Activated CD4-positive, alpha-beta memory T cell treated with anti-CD3 and anti-CD28 coated beads for 36 hours (primary cell): ENCODE measurements at regions not wholly inside any gene's neighbourhood (a gene's known extent, or its start where the extent isn't known, plus 50 kb on each side); places are given as distances from the start of the nearest gene placed in this dataset.

ENCODE experiments used
- CTCF ChIA-PET: fragments of 350-600 bp; sonication (Branson Sonifier 250); formaldehyde crosslinking; loops from one replicate; lab custom pipeline; 2021; ENCODE audit warnings: antibody characterized with exemption, inconsistent platforms; lab: Charles Lee
- POLR2A ChIA-PET: fragments of 350-600 bp; sonication (Branson Sonifier 250); formaldehyde crosslinking; loops from one replicate; lab custom pipeline; 2021; ENCODE audit warnings: antibody characterized with exemption; lab: Charles Lee
- DNase-seq: peaks from one replicate; pipeline ENCODE4 v3.0.0-alpha.2; 2020
- H3K27ac Mint-ChIP-seq: one replicate; pipeline ENCODE4 v1.8.0; 2021; ENCODE audit warnings: mixed read lengths
- H3K27me3 Mint-ChIP-seq: one replicate; pipeline ENCODE4 v1.8.0; 2021; ENCODE audit warnings: mixed read lengths
- H3K36me3 Mint-ChIP-seq: one replicate; pipeline ENCODE4 v1.8.0; 2021; ENCODE audit warnings: mixed read lengths
- H3K4me1 Mint-ChIP-seq: one replicate; pipeline ENCODE4 v1.8.0; 2021; ENCODE audit warnings: low read depth, mixed read lengths
- H3K4me3 Mint-ChIP-seq: one replicate; pipeline ENCODE4 v1.8.0; 2021; ENCODE audit warnings: mild to moderate bottlenecking, mixed read lengths
- H3K9me3 Mint-ChIP-seq: one replicate; pipeline ENCODE4 v1.8.0; 2021; ENCODE audit warnings: mixed read lengths
- intact Hi-C: fragments of 100-400 bp; cut with micrococcal nuclease; formaldehyde crosslinking; loops from one replicate; pipeline ENCODE4 v1.15.1; 2023

DNA sequence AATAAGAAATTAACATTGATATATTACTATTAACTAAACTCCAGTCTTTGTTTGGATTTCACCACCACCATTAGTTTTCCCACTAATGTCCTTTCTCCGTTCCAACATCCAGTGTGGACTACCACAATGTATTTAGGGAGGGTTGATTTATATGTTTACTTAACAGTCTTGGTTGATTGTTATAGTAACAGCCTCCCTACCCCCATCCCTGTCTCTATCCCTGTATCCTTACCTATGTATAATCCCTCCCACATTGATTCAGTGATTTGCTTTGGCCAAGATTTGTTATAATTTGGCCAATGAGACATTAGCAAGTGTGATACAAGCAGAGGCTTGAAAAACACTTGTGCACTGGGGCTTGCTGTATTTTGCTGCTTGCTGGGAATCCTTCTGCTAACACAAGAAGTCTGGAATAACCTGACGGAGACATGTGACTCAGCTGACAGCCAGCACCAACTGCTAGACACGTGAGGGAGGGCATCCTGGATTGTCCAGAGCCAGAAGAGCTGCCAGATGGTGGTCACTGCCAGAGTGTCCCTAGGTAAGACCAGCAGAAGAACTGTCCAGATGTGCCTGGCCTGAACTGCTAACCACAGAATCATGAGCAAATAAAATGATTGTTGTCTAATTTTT is 51.2 kb upstream of the TCF7 start:
- Mint-ChIP-seq H3K4me3 (no peak overlapping the region), H3K4me1 (peaks cover 13% of the 10 kb centered on the region), H3K27ac (no peak overlapping the region), H3K9me3 (no peaks in the 10 kb centered on the region), H3K36me3 (no peaks in the 10 kb centered on the region), H3K27me3 (no peaks in the 10 kb centered on the region)
- ChIA-PET POLR2A (no interaction called here), CTCF (interaction anchor here (2.0 to 11.9 kb wide), 2 partner anchors 23 to 78 kb away, joined by 9 to 101 read pairs; no protein-coding TSS in a partner anchor)
- no peak for DNase-seq
- intact Hi-C loops, result no loop called here

GRCh38 chr5:134059758-134060495 is 54.6 kb upstream of the TCF7 start:
- CTCF ChIA-PET, result interaction anchor here (1.2 to 11.9 kb wide), 2 partner anchors 20 to 80 kb away, joined by 4 to 101 read pairs; no protein-coding TSS in a partner anchor
- DNase-seq, result no peak
- Mint-ChIP-seq H3K27me3 (no peaks in the 10 kb centered on the region), H3K9me3 (no peaks in the 10 kb centered on the region), H3K4me1 (peaks cover 8% of the 10 kb centered on the region), H3K4me3 (no peak overlapping the region), H3K36me3 (no peaks in the 10 kb centered on the region), H3K27ac (no peak overlapping the region)
- intact Hi-C loops, result no loop called here
- POLR2A ChIA-PET, result interaction anchor here (1.2 kb wide), 1 partner anchor 81 kb away, joined by 3 read pairs; no protein-coding TSS in a partner anchor

DNA sequence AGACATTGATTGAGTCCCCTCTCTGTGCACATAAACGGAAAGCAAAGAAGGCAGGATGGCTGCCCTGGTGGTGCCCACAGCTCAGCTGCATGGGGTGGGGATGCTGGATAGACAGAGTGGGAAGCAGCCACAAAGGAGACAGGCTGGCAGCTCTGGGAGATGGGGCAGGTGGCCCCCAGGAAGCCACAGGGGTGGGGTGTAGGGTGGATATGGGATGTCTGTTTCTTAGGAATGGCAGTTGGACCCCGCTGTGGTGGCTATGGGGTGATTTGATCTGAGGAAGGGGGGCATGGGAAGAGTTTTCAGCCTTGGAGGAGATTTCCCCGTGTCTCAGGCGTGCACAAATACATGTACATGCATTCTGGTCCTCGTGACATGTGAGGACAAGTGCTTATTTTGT is 50.2 kb upstream of the VDAC1 start:
- POLR2A ChIA-PET, result no interaction called here
- no peaks in the 10 kb centered on the region for H3K9me3 Mint-ChIP-seq
- no peaks in the 10 kb centered on the region for H3K36me3 Mint-ChIP-seq
- CTCF ChIA-PET, result interaction anchor here (1.5 to 2.0 kb wide), 3 partner anchors 15 to 84 kb away, joined by 3 to 15 read pairs (median 8); no protein-coding TSS in a partner anchor
- DNase-seq, result no peak
- intact Hi-C loops, result no loop called here
- H3K4me3 Mint-ChIP-seq, result no peak overlapping the region
- no peaks in the 10 kb centered on the region for H3K27me3 Mint-ChIP-seq
- H3K27ac Mint-ChIP-seq, result no peak overlapping the region
- peaks cover 33% of the 10 kb centered on the region for H3K4me1 Mint-ChIP-seq
